GM19463 (cell line): ENCODE measurements at regions not wholly inside any gene's neighbourhood (a gene's known extent, or its start where the extent isn't known, plus 50 kb on each side); places are given as distances from the start of the nearest gene placed in this dataset.

Experiments
- ATAC-seq: cut with Tn5 transposase; IDR thresholded peaks from one replicate; pipeline ENCODE4 v1.9.1; 2021; ENCODE audit warnings: mild to moderate bottlenecking, moderate library complexity; ENCODE audit not compliant: unreplicated experiment

- no peak for ATAC-seq
Measured at GRCh38 chr18:77970814-77971213, 721.2 kb downstream of the GALR1 start.

GRCh38 chr18:77973745-77974144 lies 724.1 kb downstream of the GALR1 start:
- ATAC-seq: no peak

GRCh38 chr18:77974329-77974728 lies 724.7 kb downstream of the GALR1 start:
- no peak for ATAC-seq

GRCh38 chr18:77977331-77977730 lies 727.7 kb downstream of the GALR1 start:
- no peak for ATAC-seq

GRCh38 chr18:77980275-77980674 lies 730.6 kb downstream of the GALR1 start:
- no peak for ATAC-seq

GRCh38 chr18:77981874-77982273 lies 732.2 kb downstream of the GALR1 start:
- no peak for ATAC-seq

GRCh38 chr18:77983270-77983669 lies 733.6 kb downstream of the GALR1 start:
- no peak for ATAC-seq

- no peak for ATAC-seq
Measured at GRCh38 chr18:77984178-77984577, 734.5 kb downstream of the GALR1 start.

GRCh38 chr18:77984833-77985232 lies 735.2 kb downstream of the GALR1 start:
- ATAC-seq: no peak

- ATAC-seq: no peak
Measured at GRCh38 chr18:77985526-77986281, 736.1 kb downstream of the GALR1 start.

- ATAC-seq: no peak
Measured at GRCh38 chr18:77990131-77990530, 740.5 kb downstream of the GALR1 start.

- no peak for ATAC-seq
Measured at GRCh38 chr18:77990901-77991300, 741.3 kb downstream of the GALR1 start.

GRCh38 chr18:77992057-77992456 lies 742.4 kb downstream of the GALR1 start:
- ATAC-seq: no peak

GRCh38 chr18:77993188-77993981 lies 743.7 kb downstream of the GALR1 start:
- no peak for ATAC-seq

- ATAC-seq: no peak
Measured at GRCh38 chr18:77995593-77995992, 745.9 kb downstream of the GALR1 start.

- no peak for ATAC-seq
Measured at GRCh38 chr18:77996737-77997136, 747.1 kb downstream of the GALR1 start.

- ATAC-seq: no peak
Measured at GRCh38 chr18:78001811-78002210, 752.2 kb downstream of the GALR1 start.

GRCh38 chr18:78006006-78006773 lies 756.5 kb downstream of the GALR1 start:
- no peak for ATAC-seq

GRCh38 chr18:78006774-78007260 lies 757.2 kb downstream of the GALR1 start:
- no peak for ATAC-seq

- no peak for ATAC-seq
Measured at GRCh38 chr18:78010363-78010762, 760.7 kb downstream of the GALR1 start.

GRCh38 chr18:78017869-78018268 lies 768.2 kb downstream of the GALR1 start:
- no peak for ATAC-seq
